Endothelial cell of umbilical vein (primary cell): ENCODE measurements at regions not wholly inside any gene's neighbourhood (a gene's known extent, or its start where the extent isn't known, plus 50 kb on each side); places are given as distances from the start of the nearest gene placed in this dataset.

Experiments used
- BruUV-seq: library from RNA; stranded (reverse); fragments of 400-500 nt; replicated peaks from 2 replicates; lab custom pipeline; 2021; lab: Mats Ljungman, UMichigan
- CTCF ChIA-PET: fragments of 300-600, 350-600 bp; sonication (Branson Sonifier 250); formaldehyde crosslinking; loops from one replicate; lab custom pipeline; 2021; ENCODE audit warnings: antibody characterized with exemption, inconsistent platforms; lab: Charles Lee
- POLR2A ChIA-PET: fragments of 300-600, 350-600 bp; sonication (Branson Sonifier 250); formaldehyde crosslinking; loops from one replicate; lab custom pipeline; 2021; ENCODE audit warnings: antibody characterized with exemption, inconsistent platforms; lab: Charles Lee
- DNase-seq: peaks from one replicate; pipeline ENCODE4 v3.0.0-alpha.2; 2011; ENCODE audit warnings: low read depth, low spot score
- FAIRE-seq: peaks from 2 replicates; lab custom pipeline; 2011; peaks lifted over from hg19 to GRCh38; lab: Jason Lieb, UNC
- H2AFZ ChIP-seq: 2 replicates; pipeline ENCODE4 v1.6.0; 2012; ENCODE audit warnings: low read depth, low read length, control low read depth, inconsistent platforms
- H3K27ac ChIP-seq: 2 replicates; pipeline ENCODE4 v1.5.1; 2011; ENCODE audit warnings: low read depth, mild to moderate bottlenecking, control low read depth, low read length, moderate library complexity; ENCODE audit not compliant: insufficient read depth
- H3K27me3 ChIP-seq, 2 experiments: 2 replicates each; pipeline versions ENCODE4 v1.6.0 to v1.6.1; 2011; ENCODE audit warnings: low read length in 2 of 2, mixed read lengths in 1 of 2; ENCODE audit not compliant: control insufficient read depth in 2 of 2, insufficient read depth in 2 of 2
- H3K36me3 ChIP-seq, 2 experiments: 2 replicates in 1 of 2; 3 replicates in 1 of 2; pipeline ENCODE4 v1.5.1; 2011; ENCODE audit warnings: low read length in 2 of 2, mild to moderate bottlenecking in 1 of 2, moderate library complexity in 1 of 2; ENCODE audit not compliant: control insufficient read depth in 2 of 2, insufficient read depth in 2 of 2; ENCODE audit errors: extremely low read depth in 1 of 2
- H3K4me1 ChIP-seq: 3 replicates; pipeline ENCODE4 v1.5.1; 2011; ENCODE audit warnings: mild to moderate bottlenecking, low read length; ENCODE audit not compliant: control insufficient read depth, insufficient read depth; ENCODE audit errors: extremely low read depth
- H3K4me2 ChIP-seq: 2 replicates; pipeline ENCODE4 v1.6.1; 2011; ENCODE audit warnings: low read length, control low read depth, mixed read lengths; ENCODE audit not compliant: insufficient read depth
- H3K4me3 ChIP-seq, 3 experiments: fragments of 200-600 bp in 1 of 3; sonication (generic), shearing (Covaris generic) in 1 of 3; replicated peaks in 1 of 3; 2 replicates each; pipeline ENCODE4 v1.5.1; 2011 to 2016; ENCODE audit warnings: control low read depth in 3 of 3, low read length in 3 of 3, mild to moderate bottlenecking in 2 of 3, inconsistent platforms in 1 of 3, low read depth in 1 of 3, moderate library complexity in 1 of 3; ENCODE audit not compliant: insufficient read depth in 1 of 3
- H3K79me2 ChIP-seq: 2 replicates; pipeline ENCODE4 v1.6.0; 2012; ENCODE audit warnings: low read length, inconsistent platforms; ENCODE audit not compliant: control insufficient read depth, insufficient read depth
- H3K9ac ChIP-seq: replicated peaks from 2 replicates; pipeline ENCODE3; 2011; ENCODE audit warnings: low read length, control low read depth; ENCODE audit not compliant: insufficient read depth; ENCODE audit errors: extremely low read depth
- H3K9me1 ChIP-seq: replicated peaks from 3 replicates; pipeline ENCODE4 v1.6.0; 2011; ENCODE audit warnings: mild to moderate bottlenecking, low read length; ENCODE audit not compliant: control insufficient read depth, insufficient read depth; ENCODE audit errors: extremely low read depth
- H3K9me3 ChIP-seq: replicated peaks from 2 replicates; pipeline ENCODE4 v1.5.1; 2012; ENCODE audit warnings: low read length, inconsistent platforms; ENCODE audit not compliant: control insufficient read depth, insufficient read depth
- H4K20me1 ChIP-seq: replicated peaks from 2 replicates; pipeline ENCODE3; 2011; ENCODE audit warnings: mild to moderate bottlenecking, low read length; ENCODE audit not compliant: control insufficient read depth, insufficient read depth; ENCODE audit errors: extremely low read depth
- EZH2 ChIP-seq: IDR thresholded peaks from 2 replicates; pipeline ENCODE4 v1.6.1; 2012; ENCODE audit warnings: borderline replicate concordance, low read depth, mild to moderate bottlenecking, moderate library complexity, low read length, inconsistent platforms; ENCODE audit not compliant: severe bottlenecking
- FOS ChIP-seq: IDR thresholded peaks from 2 replicates; pipeline ENCODE4 v1.6.1; 2011; ENCODE audit warnings: mild to moderate bottlenecking, low read length, moderate library complexity, borderline replicate concordance; ENCODE audit not compliant: insufficient read depth
- GATA2 ChIP-seq: IDR thresholded peaks from 2 replicates; pipeline ENCODE4 v1.7.0; 2011; ENCODE audit warnings: low read depth, mild to moderate bottlenecking, moderate library complexity, mixed read lengths, low read length; ENCODE audit not compliant: insufficient read length, insufficient read depth
- JUN ChIP-seq: IDR thresholded peaks from 2 replicates; pipeline ENCODE4 v1.6.1; 2011; ENCODE audit warnings: borderline replicate concordance, low read depth; ENCODE audit not compliant: insufficient read length, insufficient read depth
- MYC ChIP-seq: IDR thresholded peaks from one replicate; pipeline ENCODE4 v1.6.1; 2011; ENCODE audit warnings: mild to moderate bottlenecking, low read depth, low read length
- POLR2A ChIP-seq: IDR thresholded peaks from 2 replicates; pipeline ENCODE4 v1.6.1; 2012; ENCODE audit warnings: low read depth, mild to moderate bottlenecking, control low read depth, low read length
- POLR2AphosphoS5 ChIP-seq: IDR thresholded peaks from 2 replicates; pipeline ENCODE4 v1.6.1; 2012; ENCODE audit warnings: low read depth, mild to moderate bottlenecking, control low read depth, low read length, moderate library complexity; ENCODE audit not compliant: insufficient read depth
- dilution Hi-C: fragments of 300-500 bp; cut with MboI; formaldehyde crosslinking; loops from one replicate; pipeline ENCODE4 v1.15.0; 2019; ENCODE audit warnings: low sequenced_read_pairs; ENCODE audit not compliant: extremely low pct_ligation_motif_present
- intact Hi-C: fragments of 100-400 bp; cut with micrococcal nuclease; formaldehyde crosslinking; loops from one replicate; pipeline ENCODE4 v1.10.0; 2022
- TF ChIP-seq, protein P1 (sequence below): IDR thresholded peaks from 2 replicates; pipeline ENCODE4 v1.6.1; 2011; ENCODE audit not compliant: insufficient read depth, insufficient read length
- TF ChIP-seq, protein P2 (sequence below), 2 donors: IDR thresholded peaks; 1 replicate in 1 of 2; 2 replicates in 1 of 2; pipeline ENCODE4 v1.5.1; 2011; ENCODE audit warnings: low read length in 2 of 2, mild to moderate bottlenecking in 2 of 2, moderate library complexity in 2 of 2, control low read depth in 1 of 2, inconsistent platforms in 1 of 2, low read depth in 1 of 2; ENCODE audit not compliant: insufficient read depth in 1 of 2; ENCODE audit errors: extremely low read depth in 1 of 2

DNA sequence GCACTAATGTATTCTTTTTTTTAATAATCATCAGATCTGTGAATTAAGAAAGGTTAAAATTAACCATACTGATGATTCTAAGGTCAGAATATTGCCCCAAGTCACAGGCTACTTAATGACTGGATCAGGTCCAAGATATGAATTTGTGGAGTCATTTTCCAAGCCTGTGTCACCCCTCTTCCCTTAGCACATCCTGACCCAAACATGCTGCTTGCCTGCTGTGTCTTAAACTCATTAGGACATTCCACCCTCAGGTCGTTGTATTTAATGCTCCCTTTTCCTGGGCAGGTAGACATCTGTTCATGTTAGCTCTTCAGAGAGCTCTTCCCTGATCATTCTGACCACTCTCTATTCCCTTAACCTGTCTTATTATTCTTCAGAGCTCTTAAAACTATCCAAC is 463.5 kb upstream of the PDE3A start:
- Histone ChIP-seq H3K27ac (no peak overlapping the region), H2AFZ (peak overlapping the region; percentile 75), H4K20me1 (no peaks in the 10 kb centered on the region), H3K4me3 (no peak overlapping the region), H3K27me3 (no peaks in the 10 kb centered on the region), H3K36me3 (no peaks in the 10 kb centered on the region), H3K4me2 (no peak overlapping the region), H3K79me2 (no peaks in the 10 kb centered on the region), H3K9me1 (peaks cover 3% of the 10 kb centered on the region), H3K9me3 (no peaks in the 10 kb centered on the region), H3K4me1 (peaks cover 6% of the 10 kb centered on the region), H3K9ac (no peak overlapping the region)
- intact Hi-C loops (no loop called here), dilution Hi-C loops (no loop called here)
- ChIA-PET POLR2A (interaction anchor here (0.7 kb wide), 1 partner anchor 814 kb away, joined by 3 read pairs; no protein-coding TSS in a partner anchor), CTCF (interaction anchor here (4.8 kb wide), 1 partner anchor 11 kb away, joined by 19 read pairs; no protein-coding TSS in a partner anchor)
- no TSS peak for BruUV-seq
- TF ChIP-seq EZH2: no peak
- TF ChIP-seq, protein P1, sequence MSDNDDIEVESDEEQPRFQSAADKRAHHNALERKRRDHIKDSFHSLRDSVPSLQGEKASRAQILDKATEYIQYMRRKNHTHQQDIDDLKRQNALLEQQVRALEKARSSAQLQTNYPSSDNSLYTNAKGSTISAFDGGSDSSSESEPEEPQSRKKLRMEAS: no peak
- TF ChIP-seq, protein P2, sequence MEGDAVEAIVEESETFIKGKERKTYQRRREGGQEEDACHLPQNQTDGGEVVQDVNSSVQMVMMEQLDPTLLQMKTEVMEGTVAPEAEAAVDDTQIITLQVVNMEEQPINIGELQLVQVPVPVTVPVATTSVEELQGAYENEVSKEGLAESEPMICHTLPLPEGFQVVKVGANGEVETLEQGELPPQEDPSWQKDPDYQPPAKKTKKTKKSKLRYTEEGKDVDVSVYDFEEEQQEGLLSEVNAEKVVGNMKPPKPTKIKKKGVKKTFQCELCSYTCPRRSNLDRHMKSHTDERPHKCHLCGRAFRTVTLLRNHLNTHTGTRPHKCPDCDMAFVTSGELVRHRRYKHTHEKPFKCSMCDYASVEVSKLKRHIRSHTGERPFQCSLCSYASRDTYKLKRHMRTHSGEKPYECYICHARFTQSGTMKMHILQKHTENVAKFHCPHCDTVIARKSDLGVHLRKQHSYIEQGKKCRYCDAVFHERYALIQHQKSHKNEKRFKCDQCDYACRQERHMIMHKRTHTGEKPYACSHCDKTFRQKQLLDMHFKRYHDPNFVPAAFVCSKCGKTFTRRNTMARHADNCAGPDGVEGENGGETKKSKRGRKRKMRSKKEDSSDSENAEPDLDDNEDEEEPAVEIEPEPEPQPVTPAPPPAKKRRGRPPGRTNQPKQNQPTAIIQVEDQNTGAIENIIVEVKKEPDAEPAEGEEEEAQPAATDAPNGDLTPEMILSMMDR (IDR thresholded peaks at IDR 0.05; ENCODE audit: extremely low read depth in 1 of 2, insufficient read depth in 1 of 2, low read depth in 1 of 2, low read length in 2 of 2): no peak
- no peak for TF ChIP-seq GATA2
- TF ChIP-seq MYC: no peak
- no peak for TF ChIP-seq JUN
- no peak for TF ChIP-seq FOS
- TF ChIP-seq POLR2A: no peak
- TF ChIP-seq POLR2AphosphoS5: no peak
- DNase-seq (peak; percentile 38), FAIRE-seq (peak; percentile 21)
